ENCODE measurements at regions not wholly inside any gene's neighbourhood (a gene's known extent, or its start where the extent isn't known, plus 50 kb on each side); places are given as distances from the start of the nearest gene placed in this dataset.

DNA sequence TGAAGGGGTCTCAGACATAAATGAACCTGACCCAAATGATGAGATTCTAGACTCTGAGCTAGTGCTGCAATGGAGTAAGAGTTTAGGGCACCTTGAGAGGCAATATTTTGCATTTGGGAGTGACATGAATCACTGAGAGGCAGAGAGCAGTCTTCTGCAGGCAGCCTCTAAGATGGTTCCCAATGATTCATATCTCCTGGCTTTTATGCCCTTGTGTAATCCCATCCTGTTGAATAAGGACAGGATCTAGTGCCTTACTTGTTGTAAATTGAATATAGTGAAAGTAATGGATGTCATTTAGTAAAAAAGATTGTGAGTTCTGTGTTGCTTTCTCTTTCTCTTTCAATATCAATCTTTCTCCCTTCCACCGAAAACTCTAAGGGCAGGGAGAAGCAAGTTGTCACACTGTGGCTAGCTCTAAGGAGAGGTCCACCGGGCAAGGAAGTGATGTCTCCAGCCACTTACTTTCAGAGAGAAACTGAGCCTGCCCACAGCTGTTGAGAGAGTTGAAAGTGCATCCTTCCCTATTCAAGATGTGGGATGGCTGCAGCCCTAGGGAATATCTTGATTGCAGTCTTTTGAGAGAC is 144.7 kb downstream of the TRIB2 start:
- no peak overlapping the region for H3K27ac ChIP-seq

GRCh38 chr2:12862541-12862940 is 145.8 kb downstream of the TRIB2 start:
- no peaks in the 10 kb centered on the region for H3K36me3 ChIP-seq
- no peaks in the 10 kb centered on the region for H3K4me1 ChIP-seq
- H3K9me3 ChIP-seq = no peaks in the 10 kb centered on the region
- DNase-seq = no peak
- no peak overlapping the region for H3K27ac ChIP-seq
- H3K4me3 ChIP-seq = no peak overlapping the region
- H3K27me3 ChIP-seq = no peaks in the 10 kb centered on the region
- TF ChIP-seq CTCF (IDR thresholded peaks at IDR 0.05) = no peak
- intact Hi-C loops (cut with DNase I; ENCODE audit: low total_unique reads) = no loop called here

More for the DNA sequence above, 144.7 kb downstream of the TRIB2 start:
- H3K4me1 ChIP-seq = no peaks in the 10 kb centered on the region
- intact Hi-C loops (cut with DNase I; ENCODE audit: low total_unique reads) = no loop called here
- no peak for DNase-seq
- no peaks in the 10 kb centered on the region for H3K9me3 ChIP-seq
- no peak for TF ChIP-seq CTCF (IDR thresholded peaks at IDR 0.05)
- no peaks in the 10 kb centered on the region for H3K27me3 ChIP-seq
- no peaks in the 10 kb centered on the region for H3K36me3 ChIP-seq
- no peak overlapping the region for H3K4me3 ChIP-seq

DNA sequence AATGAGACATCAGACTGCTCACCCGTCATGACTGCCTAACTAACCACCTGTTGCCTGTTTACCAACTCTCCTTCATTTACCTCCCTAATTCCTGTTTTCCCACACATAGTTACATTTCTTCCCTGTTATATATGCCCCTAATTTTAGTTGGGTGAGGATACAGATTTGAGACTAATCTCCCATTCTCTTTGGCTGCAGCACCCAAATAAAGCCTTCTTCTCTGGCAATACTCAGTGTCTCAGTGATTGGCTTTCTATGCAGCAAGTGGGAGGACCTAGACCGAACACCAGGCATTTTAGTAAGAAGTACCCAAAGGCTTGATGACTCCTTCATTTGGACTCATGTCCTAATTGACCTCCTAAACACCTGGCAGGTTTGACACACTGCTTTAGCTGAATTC is 147.2 kb downstream of the TRIB2 start:
- intact Hi-C loops (cut with DNase I; ENCODE audit: low total_unique reads) = no loop called here
- no peaks in the 10 kb centered on the region for H3K4me1 ChIP-seq
- no peaks in the 10 kb centered on the region for H3K9me3 ChIP-seq
- DNase-seq = no peak
- TF ChIP-seq CTCF (IDR thresholded peaks at IDR 0.05) = no peak
- H3K36me3 ChIP-seq = no peaks in the 10 kb centered on the region
- H3K27me3 ChIP-seq = no peaks in the 10 kb centered on the region
- no peak overlapping the region for H3K27ac ChIP-seq
- no peak overlapping the region for H3K4me3 ChIP-seq

- H3K9me3 ChIP-seq = no peaks in the 10 kb centered on the region
- no peak overlapping the region for H3K27ac ChIP-seq
- intact Hi-C loops (cut with DNase I; ENCODE audit: low total_unique reads) = no loop called here
- no peaks in the 10 kb centered on the region for H3K36me3 ChIP-seq
- no peak for DNase-seq
- no peak overlapping the region for H3K4me3 ChIP-seq
- no peaks in the 10 kb centered on the region for H3K27me3 ChIP-seq
- H3K4me1 ChIP-seq = no peaks in the 10 kb centered on the region
- no peak for TF ChIP-seq CTCF (IDR thresholded peaks at IDR 0.05)
Measured at GRCh38 chr2:12867631-12868287, 151.0 kb downstream of the TRIB2 start.

DNA sequence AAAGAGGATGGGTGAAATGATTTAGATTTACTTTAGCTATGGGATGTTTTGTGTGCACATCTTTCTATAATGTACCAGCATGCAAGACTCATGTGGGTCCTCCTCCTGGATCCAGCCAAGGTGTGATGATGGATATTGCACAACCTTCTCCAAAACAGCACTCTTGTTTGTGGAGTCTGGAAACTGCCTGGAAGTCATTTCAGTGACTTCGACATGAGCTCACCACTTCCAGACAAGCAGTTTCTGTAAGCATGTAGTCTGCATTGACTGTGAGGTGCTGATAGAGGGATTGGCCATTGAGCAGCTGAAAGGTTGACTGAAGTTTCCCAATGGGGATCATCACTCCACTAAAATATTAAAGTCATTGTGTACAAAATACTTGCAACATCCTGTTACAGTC is 154.0 kb downstream of the TRIB2 start:
- no peak overlapping the region for H3K27ac ChIP-seq
- TF ChIP-seq CTCF (IDR thresholded peaks at IDR 0.05) = no peak
- H3K27me3 ChIP-seq = no peaks in the 10 kb centered on the region
- no peaks in the 10 kb centered on the region for H3K9me3 ChIP-seq
- H3K36me3 ChIP-seq = no peaks in the 10 kb centered on the region
- H3K4me3 ChIP-seq = no peak overlapping the region
- no peak for DNase-seq
- H3K4me1 ChIP-seq = no peaks in the 10 kb centered on the region
- intact Hi-C loops (cut with DNase I; ENCODE audit: low total_unique reads) = no loop called here

Data from tibial artery (tissue), 4 donors.